GM21576 (cell line): ENCODE measurements at regions not wholly inside any gene's neighbourhood (a gene's known extent, or its start where the extent isn't known, plus 50 kb on each side); places are given as distances from the start of the nearest gene placed in this dataset.
"Not testable (repeated sequence)": the region's sequence is repeated elsewhere in the genome, so short reads cannot be mapped to it uniquely, and the experiment has no call there.

Experiments
- ATAC-seq: cut with Tn5 transposase; IDR thresholded peaks from one replicate; pipeline ENCODE4 v1.9.1; 2021; ENCODE audit warnings: mild to moderate bottlenecking, moderate library complexity; ENCODE audit not compliant: unreplicated experiment

DNA sequence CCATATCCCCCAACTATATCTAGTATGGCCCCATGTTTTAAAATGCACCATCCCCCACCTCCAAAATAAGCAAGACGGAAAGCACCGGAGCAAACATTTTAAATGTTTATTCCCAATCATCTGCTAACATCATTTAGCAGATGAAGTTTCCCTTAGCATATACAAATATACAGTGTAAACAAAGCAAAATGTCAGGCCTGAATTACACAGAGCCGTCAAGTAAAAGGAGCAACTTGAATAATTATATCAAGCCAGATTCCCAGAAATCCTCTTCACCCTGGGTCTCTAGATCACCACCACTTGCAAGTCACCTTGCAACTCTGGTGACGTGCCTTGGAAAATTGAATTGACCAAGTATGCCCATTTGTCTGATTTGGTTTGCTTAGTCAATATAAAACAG, 91.6 kb upstream of the COL1A2 start:
- no peak for ATAC-seq

DNA sequence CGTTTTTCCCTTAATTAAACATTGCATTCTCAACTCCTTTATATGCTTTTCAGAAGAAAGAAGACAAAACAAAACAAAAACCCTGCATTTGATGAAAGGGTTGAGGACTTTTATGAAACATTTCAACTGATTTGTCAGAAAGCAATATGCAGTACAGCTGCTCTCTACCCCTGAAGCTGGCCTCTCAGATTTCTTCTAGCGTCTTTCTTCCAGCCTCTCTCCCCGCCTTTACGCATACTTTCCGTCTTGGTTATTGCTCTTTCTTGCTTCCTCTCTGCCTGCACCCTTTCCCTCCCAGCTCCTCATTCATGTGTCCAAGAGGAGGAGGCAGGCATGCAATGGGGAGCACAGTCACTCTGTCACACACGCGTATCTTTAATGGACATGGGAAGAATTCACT, 91.0 kb upstream of the COL1A2 start:
- ATAC-seq = no peak

DNA sequence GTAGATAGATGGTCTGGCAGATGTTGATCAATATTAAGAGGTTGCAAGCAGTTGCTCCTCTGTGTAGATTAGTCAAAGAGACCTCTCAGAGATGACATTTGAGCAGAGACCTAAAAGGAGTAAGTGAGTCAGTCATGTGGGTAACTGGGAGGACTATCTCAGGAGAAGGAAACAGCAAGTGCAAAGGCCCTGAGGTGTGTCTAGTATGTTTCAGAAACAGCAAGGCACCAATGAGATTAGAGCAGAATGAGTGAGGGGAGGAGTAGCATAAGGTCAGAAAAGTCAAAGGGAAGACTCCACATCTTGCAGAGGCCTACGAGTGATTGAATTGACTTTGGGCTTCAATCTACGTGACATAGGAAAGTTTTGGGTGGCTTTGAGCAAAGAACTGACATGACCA, 89.8 kb upstream of the COL1A2 start:
- no peak for ATAC-seq

DNA sequence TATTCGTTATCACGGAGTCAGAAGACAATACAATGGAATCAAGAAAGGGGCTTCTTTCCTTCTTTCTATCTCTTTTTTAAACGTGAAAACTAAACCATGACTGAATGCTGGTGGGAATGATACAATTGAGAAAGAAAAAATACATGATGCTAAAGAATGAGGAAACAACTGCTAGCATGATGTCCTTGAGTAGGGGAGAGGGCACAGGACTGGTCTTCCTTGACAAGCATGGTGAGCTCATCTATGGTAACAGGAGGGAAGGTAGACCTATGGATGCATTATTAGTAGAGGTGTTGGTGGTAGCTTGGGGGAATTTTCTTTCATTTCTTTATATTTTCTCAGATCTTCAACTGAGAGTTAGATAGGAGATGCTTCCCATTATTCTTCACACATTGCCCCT, 88.9 kb upstream of the COL1A2 start:
- ATAC-seq = no peak

DNA sequence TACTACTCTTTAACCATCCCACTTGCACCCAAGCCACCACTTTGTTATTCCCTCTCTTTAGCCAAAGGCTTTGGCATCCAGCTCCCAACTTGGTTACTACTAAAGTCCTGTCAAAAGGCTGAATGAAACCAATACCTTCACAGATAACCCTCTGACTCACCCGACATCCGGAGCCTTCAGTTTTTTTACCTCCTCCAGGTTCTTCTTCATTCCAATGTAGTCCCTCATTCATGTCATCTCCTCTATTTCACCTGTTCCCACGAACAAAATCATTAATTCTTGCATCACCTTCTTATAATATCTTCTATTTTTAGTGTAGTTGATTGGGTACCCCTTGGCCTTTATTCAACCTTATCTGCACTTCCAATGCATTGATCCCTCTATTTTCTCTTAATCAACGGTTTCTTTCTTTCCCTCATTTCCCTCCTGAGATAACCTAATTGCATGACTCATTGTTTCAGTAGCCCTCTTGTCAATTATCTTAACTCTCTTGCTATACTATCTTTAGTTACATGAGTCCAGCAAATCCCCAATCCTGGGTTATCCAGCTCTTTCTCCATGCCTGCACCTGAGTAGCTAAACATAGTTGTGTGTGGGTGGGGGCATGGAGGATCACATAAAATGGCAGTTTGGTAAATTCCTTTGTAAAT, 87.2 kb upstream of the COL1A2 start:
- no peak for ATAC-seq

DNA sequence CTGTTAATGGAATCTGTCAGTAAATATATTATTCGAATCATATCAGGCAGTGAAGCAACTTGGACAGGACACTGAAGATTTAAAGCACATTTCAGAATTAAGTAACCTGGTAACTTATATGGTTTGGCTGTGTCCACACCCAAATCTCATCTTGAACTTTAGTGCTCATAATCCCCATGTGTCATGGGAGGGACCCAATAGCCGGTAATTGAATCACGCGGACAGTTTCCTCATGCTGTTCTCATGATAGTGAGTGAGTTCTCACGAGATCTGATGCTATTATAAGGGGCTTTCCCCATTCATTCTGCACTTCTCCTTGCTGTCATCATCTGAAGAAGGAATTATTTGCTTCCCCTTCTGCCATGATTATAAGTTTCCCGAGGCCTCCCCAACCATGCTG, 83.2 kb upstream of the COL1A2 start:
- no peak for ATAC-seq

DNA sequence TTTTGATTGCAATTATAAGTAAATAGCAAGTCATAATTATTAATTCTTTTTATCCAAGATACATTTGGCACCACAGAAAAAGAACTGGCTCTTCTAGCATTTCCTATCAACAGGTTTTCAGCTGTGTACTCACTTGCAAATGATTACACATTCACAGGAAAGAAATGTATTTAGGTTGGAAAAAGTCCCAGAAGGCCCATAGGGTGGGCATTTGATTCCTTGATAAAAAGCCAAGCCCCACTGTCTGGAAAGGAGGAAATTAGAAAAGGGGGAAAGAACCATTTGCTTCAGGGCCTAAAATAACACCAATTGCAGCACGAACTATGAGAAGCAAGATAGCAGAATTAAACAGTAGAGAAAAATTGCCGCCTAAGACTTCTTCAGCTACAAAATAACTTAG, 80.8 kb upstream of the COL1A2 start:
- no peak for ATAC-seq

DNA sequence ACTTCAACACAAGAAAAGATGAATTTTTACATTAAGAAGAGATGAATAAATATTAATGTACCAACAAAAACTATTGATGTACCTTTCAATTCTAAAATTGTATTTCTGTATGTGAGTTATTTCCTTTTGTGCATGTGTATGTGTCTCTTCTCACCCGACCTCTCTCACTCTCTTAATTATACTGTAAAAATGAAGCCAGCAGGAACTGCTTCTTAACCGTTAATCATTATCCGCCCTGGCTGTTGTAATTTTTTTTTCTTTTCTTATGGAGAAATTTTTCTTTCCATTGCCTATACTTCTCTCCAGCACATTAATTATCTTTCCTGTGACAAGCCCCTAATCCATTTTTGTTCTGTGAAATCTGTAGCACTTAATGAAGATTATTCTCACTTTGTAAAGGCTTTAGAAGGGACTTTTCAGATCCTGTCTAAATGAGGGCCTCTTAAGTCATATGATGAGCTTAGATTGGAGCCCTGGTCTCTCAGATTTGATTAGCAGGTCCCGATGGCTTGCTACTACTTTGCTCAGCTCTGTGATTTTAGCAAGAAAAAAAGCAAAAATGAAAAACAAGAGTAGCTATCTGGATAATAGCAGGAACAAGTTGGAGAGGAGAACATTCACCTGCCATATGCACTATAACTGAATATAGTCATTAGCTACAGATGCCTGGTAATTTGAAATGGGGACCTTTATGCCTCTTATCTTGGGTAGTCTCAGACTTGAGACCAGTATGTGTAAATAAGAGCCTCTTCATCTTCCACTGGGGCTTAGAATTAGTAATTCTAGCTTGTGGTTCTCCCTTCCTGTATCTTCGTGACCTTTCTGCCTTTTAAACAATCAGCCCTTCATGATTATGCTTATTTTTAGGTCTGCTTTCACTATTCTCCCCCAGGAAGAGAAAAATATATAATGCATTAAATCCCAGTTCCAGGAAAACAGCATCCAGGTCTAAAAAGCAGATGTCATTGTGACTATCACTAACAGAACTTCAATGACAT, 80.0 kb upstream of the COL1A2 start:
- ATAC-seq = no peak

DNA sequence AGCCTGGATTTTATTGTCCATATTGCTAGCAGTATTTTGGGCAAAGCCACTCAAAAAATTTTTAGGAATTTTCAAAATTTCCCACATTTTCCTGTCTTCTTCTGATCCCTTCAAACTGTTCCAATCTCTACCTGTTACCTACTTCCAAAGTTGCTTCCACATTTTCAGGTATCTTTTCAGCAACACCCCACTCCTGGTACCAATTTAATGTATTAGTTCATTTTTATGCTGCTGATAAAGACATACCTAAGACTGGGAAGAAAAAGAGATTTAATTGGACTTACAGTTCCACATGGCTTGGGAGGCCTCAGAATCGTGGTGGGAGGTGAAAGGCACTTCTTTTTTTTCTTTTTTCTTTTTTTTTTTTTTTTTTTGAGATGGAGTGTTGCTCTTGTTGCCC, 73.6 kb upstream of the COL1A2 start:
- ATAC-seq = not testable (repeated sequence)

DNA sequence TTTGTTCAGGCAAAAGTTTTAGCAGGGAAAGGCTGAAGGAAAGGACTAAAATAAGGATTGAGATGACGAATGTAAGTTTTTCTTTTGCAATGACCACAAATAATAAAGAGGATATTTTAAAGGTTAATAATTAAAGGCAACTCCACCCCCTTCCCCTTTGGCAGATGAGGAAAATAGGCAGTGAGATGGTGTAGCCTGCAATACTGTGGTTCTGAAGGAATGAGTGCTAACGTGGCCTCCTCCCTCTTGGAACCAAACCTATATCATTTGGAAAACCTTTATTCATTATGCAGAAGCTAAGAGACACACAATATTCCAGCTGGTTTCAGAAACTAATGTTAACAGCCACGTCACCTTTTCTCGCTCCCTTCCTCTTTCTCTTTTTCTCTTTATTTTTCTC, 70.9 kb upstream of the COL1A2 start:
- no peak for ATAC-seq

DNA sequence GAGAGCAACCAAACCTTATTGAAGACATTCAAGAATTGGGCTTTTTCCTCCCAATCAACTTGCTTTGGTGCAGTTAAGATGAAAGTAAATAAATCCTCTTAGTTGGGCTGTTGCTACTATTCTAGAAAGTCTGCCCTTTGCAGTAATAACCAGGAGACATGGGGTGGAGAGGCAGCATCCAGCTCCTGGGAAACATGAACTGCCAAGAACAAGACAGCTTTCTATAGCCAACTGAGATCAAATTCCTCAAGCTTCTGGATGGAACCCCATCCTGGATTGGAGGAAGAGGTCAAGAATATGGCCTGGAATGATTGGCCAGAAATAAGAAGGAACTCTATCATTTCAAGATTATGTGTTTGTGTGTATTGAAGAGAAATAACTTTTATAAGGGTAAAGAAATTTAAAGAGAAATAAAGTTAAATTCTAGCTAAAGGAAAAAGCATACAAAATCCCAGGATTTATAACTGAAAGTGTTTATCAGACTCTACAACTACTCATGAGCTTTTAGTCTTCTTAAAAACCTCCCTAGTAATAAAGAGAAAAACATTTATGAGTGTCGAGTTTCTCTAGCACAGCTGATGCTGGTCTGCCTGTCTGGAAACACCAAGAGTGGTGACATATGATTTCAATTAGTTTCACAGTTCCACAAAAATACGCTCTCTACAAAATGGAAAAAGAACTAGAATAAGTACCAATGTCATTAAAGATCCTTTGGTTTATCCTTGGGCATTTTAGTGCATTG, 70.1 kb upstream of the COL1A2 start:
- ATAC-seq = no peak

DNA sequence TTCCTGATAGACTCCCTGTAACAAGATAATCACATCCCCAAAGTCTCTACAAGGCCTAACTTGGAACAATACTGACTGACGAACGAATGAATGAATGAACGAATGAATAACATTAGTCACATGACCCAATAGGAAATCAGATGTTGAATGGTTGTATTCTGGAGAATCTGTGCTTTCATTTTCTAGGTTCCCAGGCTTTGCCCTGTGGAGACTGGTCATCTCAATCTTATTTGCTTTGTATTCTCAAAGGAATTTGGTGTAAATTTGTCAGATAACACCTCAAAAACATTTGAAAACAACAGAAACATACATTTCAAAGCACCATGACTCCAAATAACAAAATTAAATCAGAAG, 69.6 kb upstream of the COL1A2 start:
- ATAC-seq = no peak

DNA sequence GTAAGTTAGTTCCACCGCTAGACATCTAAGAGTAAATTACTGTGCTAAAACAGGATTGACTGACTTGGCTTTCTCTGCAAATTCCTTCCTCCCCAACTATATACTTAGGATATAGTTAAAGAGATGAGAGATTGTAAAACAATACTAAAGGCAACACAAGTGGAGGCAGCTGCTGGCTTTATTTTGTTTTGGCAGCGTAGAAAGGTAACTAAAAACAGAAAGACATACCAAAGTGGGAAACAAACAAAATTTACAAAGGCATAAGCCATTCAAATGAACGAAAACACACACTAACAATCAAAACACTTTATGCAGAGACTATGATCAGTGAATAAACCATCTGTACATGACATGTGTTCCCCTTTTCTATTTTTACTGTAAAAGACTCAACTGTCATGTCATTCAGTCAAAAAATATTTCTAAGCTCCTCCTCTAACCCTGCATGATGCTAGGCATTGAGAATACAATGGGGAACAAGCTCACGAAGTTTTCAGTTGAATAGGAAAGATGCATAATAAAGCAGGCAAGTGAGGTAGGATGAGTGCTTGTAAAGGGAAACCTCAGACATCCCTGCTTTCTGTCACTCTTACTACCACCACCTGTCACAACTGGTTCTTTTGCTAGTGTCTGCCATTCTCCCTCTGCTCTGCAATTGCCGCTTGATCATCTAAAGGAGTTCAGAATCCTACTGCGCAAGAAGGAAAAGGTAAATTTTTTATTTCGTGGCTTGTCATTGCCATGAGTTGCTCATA, 64.2 kb upstream of the COL1A2 start:
- ATAC-seq = no peak

DNA sequence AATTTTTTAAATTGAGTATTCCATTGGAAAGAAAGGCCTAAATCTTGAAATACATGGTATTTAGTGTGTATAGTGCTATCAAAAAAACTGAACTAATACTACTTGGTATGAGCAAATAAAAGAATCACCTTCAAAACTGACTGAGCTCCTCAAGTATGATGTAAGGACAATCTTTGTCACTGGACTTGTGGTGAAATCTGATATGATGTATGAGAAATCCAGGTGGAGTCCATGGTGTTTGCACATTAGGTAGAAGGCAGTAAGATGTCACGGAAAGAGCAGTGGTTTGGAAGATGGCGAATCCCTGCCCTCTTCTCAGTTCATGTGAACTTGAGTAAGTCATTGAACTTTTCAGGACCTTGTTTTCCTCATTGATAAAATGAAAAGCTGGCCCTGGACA, 62.1 kb upstream of the COL1A2 start:
- no peak for ATAC-seq

DNA sequence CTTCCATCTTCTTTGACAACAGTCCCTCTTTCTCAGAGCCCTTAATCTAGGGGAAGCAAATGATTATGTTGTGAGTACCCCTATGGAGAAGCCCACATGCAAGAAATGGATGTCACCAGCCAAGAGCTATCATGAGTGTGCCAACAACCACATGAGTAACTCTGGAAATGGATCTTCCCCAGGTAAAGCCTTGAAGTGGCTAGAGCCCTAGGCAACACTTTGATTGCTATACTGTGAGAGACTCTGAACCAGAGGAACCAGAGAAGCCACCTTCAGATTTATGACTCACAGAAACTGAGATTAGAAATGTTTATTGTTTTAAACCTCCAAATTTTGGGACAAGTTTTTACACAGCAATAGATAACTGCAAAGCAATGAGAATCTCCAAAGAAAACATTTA, 60.9 kb upstream of the COL1A2 start:
- ATAC-seq = no peak

DNA sequence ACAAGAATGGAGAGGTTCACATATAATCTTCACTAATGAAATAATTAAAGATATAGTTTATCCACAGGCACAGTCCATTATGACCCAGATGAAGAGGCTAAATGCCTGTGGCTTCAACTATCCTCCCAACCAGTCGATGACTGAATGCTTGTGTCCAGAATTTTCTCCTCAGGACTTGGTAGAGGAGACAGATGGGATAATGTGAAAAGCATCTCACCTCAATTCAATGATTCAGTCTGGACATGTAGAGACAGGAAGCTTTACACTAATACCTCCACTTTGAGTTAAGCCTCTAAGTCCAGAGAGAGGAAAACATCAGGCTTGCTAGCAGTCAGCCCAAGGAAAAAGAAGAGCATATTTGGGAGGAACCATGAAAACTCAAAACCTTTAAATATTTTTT, 59.1 kb upstream of the COL1A2 start:
- ATAC-seq = no peak

DNA sequence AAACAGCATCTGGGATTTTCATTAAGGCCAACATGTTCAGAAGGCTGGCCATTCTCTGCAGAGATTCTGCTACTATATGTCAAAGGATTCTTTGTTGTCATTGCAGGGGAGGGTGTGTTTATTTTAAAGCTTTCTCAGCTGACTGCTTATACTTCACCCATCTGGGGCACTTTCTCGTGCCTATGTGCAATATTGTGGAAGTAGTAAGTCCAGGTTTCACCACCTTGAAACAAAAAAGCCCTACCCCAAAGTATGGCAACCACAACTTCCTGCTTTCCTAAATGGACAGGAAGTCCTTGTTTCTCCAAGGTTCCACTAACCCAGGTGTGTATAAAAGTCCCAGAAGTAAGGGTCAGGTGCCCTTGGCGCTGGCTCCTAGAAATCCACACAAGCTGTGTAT, 58.7 kb upstream of the COL1A2 start:
- ATAC-seq = no peak

DNA sequence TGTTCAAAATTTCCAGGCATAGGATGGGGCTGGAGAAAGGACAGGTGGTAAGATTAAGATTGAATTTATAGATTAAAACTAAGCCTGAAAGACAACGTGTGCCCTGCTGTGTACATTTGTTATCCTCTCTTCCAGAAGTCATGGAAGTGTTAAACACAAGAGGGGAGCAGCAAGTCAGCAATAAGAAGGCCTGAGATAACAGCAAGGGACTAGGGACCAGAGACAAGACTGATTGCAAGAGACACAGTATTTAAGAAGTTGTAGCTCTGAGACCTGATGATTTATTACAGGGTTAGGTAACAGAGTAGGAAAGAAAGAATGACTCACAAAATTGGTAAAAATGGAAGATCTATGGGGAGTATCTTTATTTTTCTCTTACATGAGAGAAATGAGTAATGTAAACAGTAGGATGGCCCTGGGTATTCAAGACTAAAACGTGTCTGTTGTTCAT, 55.7 kb upstream of the COL1A2 start:
- no peak for ATAC-seq

DNA sequence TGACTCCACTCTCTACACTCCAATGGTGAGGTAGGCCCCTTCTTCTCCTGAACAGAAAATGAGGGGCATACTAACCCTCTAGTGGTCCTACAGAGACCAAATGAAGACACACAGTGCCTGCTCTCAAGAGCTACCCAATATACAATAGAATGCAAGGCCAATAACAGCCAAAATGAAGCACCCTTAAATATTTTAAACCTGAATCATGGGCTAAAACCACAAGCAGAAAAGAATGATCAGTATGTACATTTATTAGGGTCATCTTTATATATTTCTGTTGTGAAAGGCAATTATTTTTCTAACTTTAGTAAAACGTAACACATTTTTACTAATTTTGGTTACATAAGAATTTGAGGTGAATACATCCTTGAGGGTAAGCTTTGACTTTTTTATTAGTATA, 49.9 kb upstream of the COL1A2 start:
- ATAC-seq = no peak
